Trophoblast cell (in vitro differentiated cells and primary cell): ENCODE measurements at regions not wholly inside any gene's neighbourhood (a gene's known extent, or its start where the extent isn't known, plus 50 kb on each side); places are given as distances from the start of the nearest gene placed in this dataset.

Source experiments
- DNase-seq, 2 donors: peaks; one replicate each; pipeline ENCODE4 v3.0.0-alpha.2; 2016
- H2AFZ ChIP-seq: 2 replicates; pipeline ENCODE4 v1.6.1; 2013; ENCODE audit warnings: low read length, moderate library complexity, mild to moderate bottlenecking; ENCODE audit not compliant: insufficient read depth, poor library complexity
- H2AK5ac ChIP-seq: 2 replicates; pipeline ENCODE4 v1.6.1; 2013; ENCODE audit warnings: mild to moderate bottlenecking, low read length
- H2BK120ac ChIP-seq: 2 replicates; pipeline ENCODE4 v1.6.1; 2013; ENCODE audit warnings: low read length, mild to moderate bottlenecking, moderate library complexity; ENCODE audit not compliant: insufficient read depth, poor library complexity
- H2BK12ac ChIP-seq: 2 replicates; pipeline ENCODE4 v1.6.1; 2013; ENCODE audit warnings: mild to moderate bottlenecking, low read length, moderate library complexity
- H2BK5ac ChIP-seq: 2 replicates; pipeline ENCODE4 v1.6.1; 2013; ENCODE audit warnings: low read length, low read depth, moderate library complexity, mild to moderate bottlenecking; ENCODE audit not compliant: poor library complexity
- H3K14ac ChIP-seq: 2 replicates; pipeline ENCODE4 v1.6.1; 2013; ENCODE audit warnings: mild to moderate bottlenecking, low read length
- H3K18ac ChIP-seq: 2 replicates; pipeline ENCODE4 v1.6.1; 2013; ENCODE audit warnings: mild to moderate bottlenecking, low read length
- H3K23ac ChIP-seq: 2 replicates; pipeline ENCODE4 v1.6.1; 2013; ENCODE audit warnings: low read length
- H3K27ac ChIP-seq: 2 replicates; pipeline ENCODE4 v1.5.1; 2013; ENCODE audit warnings: low read depth, mild to moderate bottlenecking, inconsistent platforms, low read length, moderate library complexity
- H3K27me3 ChIP-seq: 2 replicates; pipeline ENCODE4 v1.6.1; 2013; ENCODE audit warnings: inconsistent platforms, mild to moderate bottlenecking, low read length, moderate library complexity; ENCODE audit not compliant: insufficient read depth
- H3K36me3 ChIP-seq, 2 experiments: 1 replicate in 1 of 2; 2 replicates in 1 of 2; pipeline ENCODE4 v1.6.1; 2013; ENCODE audit warnings: low read length in 2 of 2, mild to moderate bottlenecking in 2 of 2, moderate library complexity in 1 of 2; ENCODE audit not compliant: insufficient read depth in 2 of 2, control insufficient read depth in 1 of 2
- H3K4ac ChIP-seq: 2 replicates; pipeline ENCODE4 v1.6.1; 2013; ENCODE audit warnings: low read depth, mild to moderate bottlenecking, low read length, moderate library complexity
- H3K4me1 ChIP-seq, 2 experiments: 1 replicate in 1 of 2; 2 replicates in 1 of 2; pipeline ENCODE4 v1.6.1; 2013; ENCODE audit warnings: low read length in 2 of 2, mild to moderate bottlenecking in 2 of 2, moderate library complexity in 1 of 2; ENCODE audit not compliant: insufficient read depth in 2 of 2, control insufficient read depth in 1 of 2
- H3K4me2 ChIP-seq: 2 replicates; pipeline ENCODE4 v1.6.1; 2013; ENCODE audit warnings: inconsistent platforms, mild to moderate bottlenecking, low read length, moderate library complexity
- H3K4me3 ChIP-seq: 2 replicates; pipeline ENCODE4 v1.5.1; 2013; ENCODE audit warnings: mild to moderate bottlenecking, low read depth, low read length, inconsistent platforms
- H3K79me1 ChIP-seq: one replicate; pipeline ENCODE4 v1.6.1; 2013; ENCODE audit warnings: low read length
- H3K79me2 ChIP-seq: 2 replicates; pipeline ENCODE4 v1.6.1; 2013; ENCODE audit warnings: low read length, mild to moderate bottlenecking; ENCODE audit not compliant: control insufficient read depth, insufficient read depth, poor library complexity
- H3K9ac ChIP-seq: 2 replicates; pipeline ENCODE4 v1.6.1; 2013; ENCODE audit warnings: mild to moderate bottlenecking, low read length
- H3K9me3 ChIP-seq: 2 replicates; pipeline ENCODE4 v1.6.1; 2013; ENCODE audit warnings: low read depth, mild to moderate bottlenecking, control low read depth, inconsistent platforms, low read length; ENCODE audit not compliant: insufficient read depth
- H4K12ac ChIP-seq: 2 replicates; pipeline ENCODE4 v1.6.1; 2013; ENCODE audit warnings: low read depth, mild to moderate bottlenecking, low read length, moderate library complexity
- H4K8ac ChIP-seq: 2 replicates; pipeline ENCODE4 v1.6.1; 2013; ENCODE audit warnings: low read depth, mild to moderate bottlenecking, low read length, moderate library complexity
- H4K91ac ChIP-seq: one replicate; pipeline ENCODE4 v1.6.1; 2013; ENCODE audit warnings: low read depth, mild to moderate bottlenecking, low read length, moderate library complexity
- WGBS: extraction: QIAGEN DNeasy Blood & Tissue Kit; methylation state at CpG from one replicate; pipeline ENCODE4 v1.1.7; 2013; ENCODE audit warnings: missing lambda C conversion rate; ENCODE audit not compliant: insufficient read length, insufficient coverage; ENCODE audit errors: extremely low coverage; 5-methylcytosine and 5-hydroxymethylcytosine counted together

- no peak overlapping the region for H3K14ac ChIP-seq
- no peak overlapping the region for H2BK120ac ChIP-seq
- no peak overlapping the region for H3K9ac ChIP-seq
- no peaks in the 10 kb centered on the region for H3K79me1 ChIP-seq
- no peaks in the 10 kb centered on the region for H3K9me3 ChIP-seq
- no peak overlapping the region for H2AFZ ChIP-seq
- no peak overlapping the region for H3K4me3 ChIP-seq
- no peak overlapping the region for H4K12ac ChIP-seq
- no peak overlapping the region for H3K4ac ChIP-seq
- no peak overlapping the region for H4K91ac ChIP-seq
- no peak overlapping the region for H3K4me2 ChIP-seq
- H2BK5ac ChIP-seq, result no peak overlapping the region
- H3K36me3 ChIP-seq, result no peaks in the 10 kb centered on the region
- no peak overlapping the region for H2AK5ac ChIP-seq
- no peaks in the 10 kb centered on the region for H3K4me1 ChIP-seq
- H3K27ac ChIP-seq, result no peak overlapping the region
- DNase-seq, result no peak
- H3K18ac ChIP-seq, result no peak overlapping the region
- no peak overlapping the region for H3K23ac ChIP-seq
- H4K8ac ChIP-seq, result no peak overlapping the region
- no peaks in the 10 kb centered on the region for H3K79me2 ChIP-seq
- H3K27me3 ChIP-seq, result no peaks in the 10 kb centered on the region
- whole genome bisulfite sequencing, result no CpG with 5 or more reads among the region's 6 CpGs
- no peak overlapping the region for H2BK12ac ChIP-seq
Measured at GRCh38 chr9:84598921-84599636, 70.5 kb upstream of the NTRK2 start.

GRCh38 chr9:84600739-84601138, 68.8 kb upstream of the NTRK2 start:
- Histone ChIP-seq H2BK120ac (no peak overlapping the region), H4K8ac (no peak overlapping the region), H3K27ac (no peak overlapping the region), H3K27me3 (no peaks in the 10 kb centered on the region), H3K18ac (no peak overlapping the region), H3K9me3 (no peaks in the 10 kb centered on the region), H3K4me3 (no peak overlapping the region), H2AFZ (no peak overlapping the region), H3K79me2 (no peaks in the 10 kb centered on the region), H3K23ac (no peak overlapping the region), H4K12ac (no peak overlapping the region), H3K36me3 (no peaks in the 10 kb centered on the region), H3K9ac (no peak overlapping the region), H3K4me1 (no peaks in the 10 kb centered on the region), H3K4me2 (no peak overlapping the region), H3K79me1 (no peaks in the 10 kb centered on the region), H2AK5ac (no peak overlapping the region), H2BK5ac (no peak overlapping the region), H4K91ac (no peak overlapping the region), H2BK12ac (no peak overlapping the region), H3K4ac (no peak overlapping the region), H3K14ac (no peak overlapping the region)
- no CpG with 5 or more reads among the region's 4 CpGs for WGBS
- no peak for DNase-seq

GRCh38 chr9:84604223-84604622, 65.3 kb upstream of the NTRK2 start:
- H3K14ac ChIP-seq, result no peak overlapping the region
- no peak overlapping the region for H3K18ac ChIP-seq
- no peak overlapping the region for H4K12ac ChIP-seq
- H2AFZ ChIP-seq, result no peak overlapping the region
- no peak overlapping the region for H4K91ac ChIP-seq
- no peaks in the 10 kb centered on the region for H3K79me2 ChIP-seq
- no peaks in the 10 kb centered on the region for H3K27me3 ChIP-seq
- no peaks in the 10 kb centered on the region for H3K9me3 ChIP-seq
- no peak for DNase-seq
- no peaks in the 10 kb centered on the region for H3K36me3 ChIP-seq
- no peak overlapping the region for H3K9ac ChIP-seq
- H2BK120ac ChIP-seq, result no peak overlapping the region
- H2BK12ac ChIP-seq, result no peak overlapping the region
- no peak overlapping the region for H3K23ac ChIP-seq
- no peaks in the 10 kb centered on the region for H3K79me1 ChIP-seq
- no peak overlapping the region for H2BK5ac ChIP-seq
- H3K4me3 ChIP-seq, result no peak overlapping the region
- no peak overlapping the region for H3K27ac ChIP-seq
- no peak overlapping the region for H3K4ac ChIP-seq
- no peak overlapping the region for H3K4me2 ChIP-seq
- H3K4me1 ChIP-seq, result no peaks in the 10 kb centered on the region
- H4K8ac ChIP-seq, result no peak overlapping the region
- no peak overlapping the region for H2AK5ac ChIP-seq

DNA sequence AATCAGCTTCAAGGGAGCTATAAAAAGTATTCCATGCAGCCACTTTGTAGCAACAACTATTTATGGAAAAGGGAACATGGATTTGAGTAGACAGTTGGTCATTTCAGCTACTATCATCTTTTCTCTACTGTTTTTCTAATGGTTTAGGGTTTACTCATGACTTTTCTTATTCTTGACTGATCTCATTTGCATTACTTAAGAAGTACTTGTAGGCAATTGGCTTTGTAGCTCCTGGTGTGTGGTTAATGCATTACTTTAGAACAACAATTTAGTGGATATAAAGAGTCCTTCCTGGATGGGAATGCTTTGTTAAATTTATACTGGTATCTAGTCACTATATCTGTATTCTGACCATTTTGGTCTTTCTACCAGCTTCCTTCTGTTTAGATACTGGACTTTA, 59.8 kb upstream of the NTRK2 start:
- Histone ChIP-seq H3K27me3 (no peaks in the 10 kb centered on the region), H3K14ac (no peak overlapping the region), H2BK5ac (no peak overlapping the region), H3K79me1 (no peaks in the 10 kb centered on the region), H3K4me3 (no peak overlapping the region), H2AFZ (no peak overlapping the region), H4K12ac (no peak overlapping the region), H3K9me3 (no peaks in the 10 kb centered on the region), H3K4ac (no peak overlapping the region), H3K79me2 (no peaks in the 10 kb centered on the region), H4K8ac (no peak overlapping the region), H3K4me2 (no peak overlapping the region), H3K18ac (no peak overlapping the region), H3K23ac (no peak overlapping the region), H4K91ac (no peak overlapping the region), H3K36me3 (no peaks in the 10 kb centered on the region), H3K9ac (no peak overlapping the region), H3K27ac (no peak overlapping the region), H2BK12ac (no peak overlapping the region), H3K4me1 (no peaks in the 10 kb centered on the region), H2BK120ac (no peak overlapping the region), H2AK5ac (no peak overlapping the region)
- no peak for DNase-seq
